GM21576 (cell line): ENCODE measurements at regions not wholly inside any gene's neighbourhood (a gene's known extent, or its start where the extent isn't known, plus 50 kb on each side); places are given as distances from the start of the nearest gene placed in this dataset.
"Not testable (repeated sequence)": the region's sequence is repeated elsewhere in the genome, so short reads cannot be mapped to it uniquely, and the experiment has no call there.

Experiments
- ATAC-seq: cut with Tn5 transposase; IDR thresholded peaks from one replicate; pipeline ENCODE4 v1.9.1; 2021; ENCODE audit warnings: mild to moderate bottlenecking, moderate library complexity; ENCODE audit not compliant: unreplicated experiment

DNA sequence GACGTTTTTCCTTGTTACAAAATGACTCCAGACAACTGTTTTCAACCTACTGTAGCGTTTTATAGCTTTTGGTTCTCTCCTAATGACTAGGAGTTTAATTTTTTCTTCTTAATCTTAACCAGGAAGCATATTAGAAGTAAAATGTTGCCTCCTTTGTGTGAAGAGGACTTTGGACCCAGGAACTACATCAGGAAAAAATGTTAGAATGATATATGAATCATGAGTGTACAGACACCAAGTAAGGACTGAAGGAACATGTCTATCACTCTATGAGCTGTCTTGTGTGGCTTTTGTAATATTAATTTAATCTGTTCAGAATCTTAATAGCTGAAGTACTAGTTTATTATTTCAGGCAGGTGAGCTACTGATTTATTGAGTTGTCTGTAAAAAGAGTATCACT is 71.0 kb upstream of the MARCKS start:
- ATAC-seq: no peak

GRCh38 chr6:113788586-113788985 is 68.6 kb upstream of the MARCKS start:
- no peak for ATAC-seq

DNA sequence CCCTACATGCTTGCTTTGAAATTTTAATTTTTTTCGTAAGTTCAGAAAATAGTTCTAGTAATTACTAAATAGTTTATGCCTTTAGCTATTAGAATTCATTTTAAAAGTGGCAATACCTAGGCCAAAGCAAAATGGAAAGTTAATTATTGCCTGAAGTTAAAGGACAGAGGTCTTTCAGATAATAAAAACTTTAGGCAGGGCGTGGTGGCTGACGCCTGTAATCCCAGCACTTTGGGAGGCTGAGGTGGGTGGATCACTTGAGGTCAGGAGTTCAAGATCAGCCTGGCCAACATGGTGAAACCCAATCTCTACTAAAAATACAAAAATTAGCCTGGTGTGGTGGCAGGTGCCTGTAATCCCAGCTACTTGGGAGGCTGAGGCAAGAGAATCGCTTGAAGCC is 65.9 kb upstream of the MARCKS start:
- ATAC-seq: not testable (repeated sequence)

DNA sequence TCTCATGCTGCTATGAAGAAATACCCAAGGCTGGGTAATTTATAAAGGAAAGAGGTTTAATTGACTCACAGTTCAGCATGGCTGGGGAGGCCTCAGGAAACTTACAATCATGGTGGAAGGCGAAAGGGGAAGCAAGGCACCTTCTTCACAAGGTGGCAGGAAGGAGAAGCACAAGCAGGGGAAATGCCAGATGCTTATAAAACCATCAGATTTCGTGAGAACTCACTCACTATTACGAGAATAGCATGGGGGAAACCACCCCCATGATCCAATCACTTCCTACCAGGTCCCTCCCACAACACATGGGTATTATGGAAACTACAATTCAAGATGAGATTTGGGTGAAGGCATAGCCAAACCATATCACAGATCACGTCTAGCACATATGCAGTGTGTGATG is 61.8 kb upstream of the MARCKS start:
- ATAC-seq: not testable (repeated sequence)

DNA sequence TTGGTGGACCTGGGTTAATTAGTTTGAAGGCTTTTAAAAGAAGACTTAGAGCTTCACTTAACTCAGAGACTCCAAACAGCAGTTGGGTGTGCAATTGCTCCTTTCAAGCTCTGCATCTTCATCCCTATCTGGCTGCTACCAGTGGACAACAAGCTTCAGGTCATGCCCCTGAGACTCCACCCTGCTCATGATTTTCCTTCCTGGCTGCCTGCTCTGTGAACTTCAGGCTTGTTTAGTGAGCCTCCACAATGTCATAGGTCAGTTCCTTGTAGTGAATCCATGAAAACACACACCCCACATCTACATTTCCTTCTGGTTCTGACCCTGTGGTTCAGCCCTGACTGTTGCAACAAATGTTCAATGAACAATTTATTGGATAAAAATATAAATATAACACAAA is 61.1 kb upstream of the MARCKS start:
- ATAC-seq: no peak

DNA sequence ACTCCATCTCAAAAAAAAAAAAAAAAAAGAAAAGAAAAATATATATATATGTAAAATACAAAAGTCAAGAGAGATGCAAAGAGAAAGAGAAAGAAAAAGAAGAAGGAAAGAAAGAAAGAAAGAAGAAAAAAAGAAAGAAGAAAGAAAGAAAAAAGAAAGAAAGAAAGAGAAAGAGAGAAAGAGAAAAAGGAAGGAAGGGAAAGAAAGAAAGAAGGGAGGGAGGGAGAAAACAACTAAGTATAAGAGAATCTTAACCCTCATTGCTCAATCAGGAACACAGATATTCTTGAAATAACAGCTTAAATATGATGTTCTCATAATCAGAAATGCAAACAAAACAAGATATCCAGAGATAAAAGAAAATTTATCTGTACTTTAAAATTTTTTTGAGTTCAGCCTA is 54.4 kb upstream of the MARCKS start:
- no peak for ATAC-seq

GRCh38 chr6:113805173-113805790 is 51.9 kb upstream of the MARCKS start:
- ATAC-seq: peak; percentile 88

- no peak for ATAC-seq
Measured at GRCh38 chr6:113805811-113806495, 51.2 kb upstream of the MARCKS start.
